ENCODE measurements at regions not wholly inside any gene's neighbourhood (a gene's known extent, or its start where the extent isn't known, plus 50 kb on each side); places are given as distances from the start of the nearest gene placed in this dataset.

GRCh38 chr3:118713502-118714207 is 321.0 kb downstream of the IGSF11 start:
- no peak overlapping the region for H3K4me2 ChIP-seq

GRCh38 chr3:118714800-118715199 is 319.8 kb downstream of the IGSF11 start:
- H2AFZ ChIP-seq (ENCODE audit: low read depth) = no peak overlapping the region
- H3K27me3 ChIP-seq (ENCODE audit: insufficient read depth, low read depth) = no peaks in the 10 kb centered on the region
- no peaks in the 10 kb centered on the region for H3K4me1 ChIP-seq (ENCODE audit: low read depth, poor library complexity, severe bottlenecking)
- no peak for TF ChIP-seq CTCF (conservative IDR thresholded peaks at IDR 0.05; ENCODE audit: low read depth, low read length)
- H3K9ac ChIP-seq = no peak overlapping the region
- no peak overlapping the region for H3K4me2 ChIP-seq
- H3K36me3 ChIP-seq (ENCODE audit: insufficient read depth) = no peaks in the 10 kb centered on the region
- no peaks in the 10 kb centered on the region for H4K20me1 ChIP-seq (ENCODE audit: insufficient read depth)
- no peak overlapping the region for H3K4me3 ChIP-seq (IDR thresholded peaks at IDR 0.05; ENCODE audit: insufficient read depth, low read depth, low read length)
- H3K27ac ChIP-seq = no peak overlapping the region
- no peaks in the 10 kb centered on the region for H3K79me2 ChIP-seq (ENCODE audit: insufficient read depth, low read depth)

More at GRCh38 chr3:118713502-118714207, 321.0 kb downstream of the IGSF11 start:
- Histone ChIP-seq H3K27me3 (ENCODE audit: insufficient read depth, low read depth) (no peaks in the 10 kb centered on the region), H2AFZ (ENCODE audit: low read depth) (no peak overlapping the region), H3K79me2 (ENCODE audit: insufficient read depth, low read depth) (no peaks in the 10 kb centered on the region), H3K36me3 (ENCODE audit: insufficient read depth) (no peaks in the 10 kb centered on the region), H3K9ac (no peak overlapping the region), H3K27ac (no peak overlapping the region), H3K4me3 (IDR thresholded peaks at IDR 0.05; ENCODE audit: insufficient read depth, low read depth, low read length) (no peak overlapping the region), H3K4me1 (ENCODE audit: low read depth, poor library complexity, severe bottlenecking) (no peaks in the 10 kb centered on the region), H4K20me1 (ENCODE audit: insufficient read depth) (no peaks in the 10 kb centered on the region)
- no peak for TF ChIP-seq CTCF (conservative IDR thresholded peaks at IDR 0.05; ENCODE audit: low read depth, low read length)

- no peak for TF ChIP-seq CTCF (conservative IDR thresholded peaks at IDR 0.05; ENCODE audit: low read depth, low read length)
- Histone ChIP-seq H3K9ac (no peak overlapping the region), H3K79me2 (ENCODE audit: insufficient read depth, low read depth) (no peaks in the 10 kb centered on the region), H3K4me1 (ENCODE audit: low read depth, poor library complexity, severe bottlenecking) (no peaks in the 10 kb centered on the region), H3K27ac (no peak overlapping the region), H2AFZ (ENCODE audit: low read depth) (no peak overlapping the region), H3K4me2 (no peak overlapping the region), H4K20me1 (ENCODE audit: insufficient read depth) (no peaks in the 10 kb centered on the region), H3K27me3 (ENCODE audit: insufficient read depth, low read depth) (no peaks in the 10 kb centered on the region), H3K36me3 (ENCODE audit: insufficient read depth) (no peaks in the 10 kb centered on the region), H3K4me3 (IDR thresholded peaks at IDR 0.05; ENCODE audit: insufficient read depth, low read depth, low read length) (no peak overlapping the region)
Measured at GRCh38 chr3:118729546-118729945, 305.1 kb downstream of the IGSF11 start.

GRCh38 chr3:118734664-118735063 is 300.0 kb downstream of the IGSF11 start:
- Histone ChIP-seq H3K79me2 (ENCODE audit: insufficient read depth, low read depth) (no peaks in the 10 kb centered on the region), H3K4me2 (no peak overlapping the region), H3K27ac (no peak overlapping the region), H3K4me1 (ENCODE audit: low read depth, poor library complexity, severe bottlenecking) (no peaks in the 10 kb centered on the region), H2AFZ (ENCODE audit: low read depth) (no peak overlapping the region), H3K27me3 (ENCODE audit: insufficient read depth, low read depth) (no peaks in the 10 kb centered on the region), H3K4me3 (IDR thresholded peaks at IDR 0.05; ENCODE audit: insufficient read depth, low read depth, low read length) (no peak overlapping the region), H3K9ac (no peak overlapping the region), H4K20me1 (ENCODE audit: insufficient read depth) (no peaks in the 10 kb centered on the region), H3K36me3 (ENCODE audit: insufficient read depth) (no peaks in the 10 kb centered on the region)
- no peak for TF ChIP-seq CTCF (conservative IDR thresholded peaks at IDR 0.05; ENCODE audit: low read depth, low read length)

All from KMS-11 (cell line).